B cell (primary cell): ENCODE measurements at regions not wholly inside any gene's neighbourhood (a gene's known extent, or its start where the extent isn't known, plus 50 kb on each side); places are given as distances from the start of the nearest gene placed in this dataset.

Source experiments
- ATAC-seq: fragments of 200-7000 bp; cut with Tn5 transposase; one replicate; pipeline ENCODE4 v1.10.0; 2021; ENCODE audit warnings: low read depth, mild to moderate bottlenecking, moderate number of reproducible peaks, moderate library complexity
- CTCF ChIA-PET: fragments of 350-600 bp; sonication (Branson Sonifier 250); formaldehyde crosslinking; loops from one replicate; lab custom pipeline; 2021; ENCODE audit warnings: antibody characterized with exemption, inconsistent platforms; lab: Charles Lee
- POLR2A ChIA-PET: fragments of 350-600 bp; sonication (Branson Sonifier 250); formaldehyde crosslinking; loops from one replicate; lab custom pipeline; 2021; ENCODE audit warnings: antibody characterized with exemption; lab: Charles Lee
- DNase-seq: peaks from one replicate; pipeline ENCODE4 v3.0.0; 2013
- H2AFZ ChIP-seq: 2 replicates; pipeline ENCODE4 v1.6.1; 2012; ENCODE audit warnings: mild to moderate bottlenecking, low read depth, low read length; ENCODE audit not compliant: insufficient read depth, poor library complexity, severe bottlenecking
- H3K27ac ChIP-seq, 2 donors: 1 replicate in 1 of 2; 2 replicates in 1 of 2; pipeline ENCODE4 v1.5.1; 2012 to 2013; ENCODE audit warnings: low read length in 2 of 2, mild to moderate bottlenecking in 2 of 2, moderate library complexity in 1 of 2
- H3K27me3 ChIP-seq, 4 experiments: fragments of 200-600 bp in 1 of 4; sonication (generic) in 1 of 4; replicated peaks in 1 of 4; 1 replicate in 2 of 4; 2 replicates in 2 of 4; pipeline versions ENCODE4 v1.6.1 to v1.7.0; 2013 to 2016; ENCODE audit warnings: low read length in 3 of 4, mild to moderate bottlenecking in 2 of 4, mixed read lengths in 1 of 4, moderate library complexity in 1 of 4; ENCODE audit not compliant: insufficient read depth in 4 of 4, control insufficient read depth in 3 of 4; ENCODE audit errors: control extremely low read depth in 1 of 4
- H3K36me3 ChIP-seq, 2 experiments: replicated peaks in 1 of 2; 1 replicate in 1 of 2; 2 replicates in 1 of 2; pipeline versions ENCODE4 v1.6.1 to v1.7.1; 2013; ENCODE audit warnings: low read length in 1 of 2; ENCODE audit not compliant: insufficient read depth in 2 of 2, control insufficient read depth in 1 of 2; ENCODE audit errors: control extremely low read depth in 1 of 2, extremely low read depth in 1 of 2
- H3K4me1 ChIP-seq, 2 donors: fragments of 200-600 bp in 1 of 2; sonication (generic) in 1 of 2; 1 replicate in 1 of 2; 2 replicates in 1 of 2; pipeline versions ENCODE4 v1.5.1 to v1.6.1; 2013 to 2017; ENCODE audit warnings: low read length in 2 of 2; ENCODE audit not compliant: control insufficient read depth in 2 of 2, insufficient read depth in 2 of 2
- H3K4me2 ChIP-seq: replicated peaks from 2 replicates; pipeline ENCODE3; 2012; ENCODE audit warnings: mild to moderate bottlenecking, low read depth, low read length; ENCODE audit not compliant: poor library complexity, severe bottlenecking
- H3K4me3 ChIP-seq, 5 experiments: fragments of 200-600 bp in 1 of 5; sonication (generic) in 1 of 5; 1 replicate in 3 of 5; 2 replicates in 2 of 5; pipeline versions ENCODE4 v1.5.1 to v1.7.0; 2011 to 2016; ENCODE audit warnings: low read length in 4 of 5, mild to moderate bottlenecking in 4 of 5, low read depth in 2 of 5, control low read depth in 1 of 5, moderate library complexity in 1 of 5; ENCODE audit not compliant: insufficient read depth in 1 of 5; ENCODE audit errors: control extremely low read depth in 1 of 5, extremely low read depth in 1 of 5
- H3K79me2 ChIP-seq: fragments of 200-600 bp; sonication (generic); one replicate; pipeline ENCODE4 v1.6.0; 2016; ENCODE audit warnings: low read length; ENCODE audit not compliant: control insufficient read depth, insufficient read depth
- H3K9ac ChIP-seq: fragments of 200-600 bp; sonication (generic); 2 replicates; pipeline ENCODE4 v1.6.1; 2017; ENCODE audit warnings: mild to moderate bottlenecking, low read length, moderate library complexity
- H3K9me3 ChIP-seq, 3 donors: one replicate each; pipeline versions ENCODE4 v1.6.1 to v1.7.1; 2013; ENCODE audit warnings: low read length in 2 of 3; ENCODE audit not compliant: control insufficient read depth in 2 of 3, insufficient read depth in 1 of 3; ENCODE audit errors: control extremely low read depth in 1 of 3
- H4K20me1 ChIP-seq: 2 replicates; pipeline ENCODE4 v1.6.0; 2012; ENCODE audit warnings: mild to moderate bottlenecking, low read length; ENCODE audit not compliant: insufficient read depth, control insufficient read depth, poor library complexity, severe bottlenecking
- H3K27ac Mint-ChIP-seq: one replicate; pipeline ENCODE4 v1.8.0; 2021; ENCODE audit warnings: mixed read lengths
- H3K27me3 Mint-ChIP-seq: one replicate; pipeline ENCODE4 v1.8.0; 2021; ENCODE audit warnings: mixed read lengths
- H3K4me1 Mint-ChIP-seq: one replicate; pipeline ENCODE4 v1.8.0; 2021; ENCODE audit warnings: mixed read lengths
- H3K4me3 Mint-ChIP-seq: one replicate; pipeline ENCODE4 v1.8.0; 2021; ENCODE audit warnings: mixed read lengths
- H3K9me3 Mint-ChIP-seq: one replicate; pipeline ENCODE4 v1.8.0; 2022; ENCODE audit warnings: mixed read lengths; ENCODE audit not compliant: insufficient read depth
- CTCF ChIP-seq: fragments of 200-600 bp; IDR thresholded peaks from one replicate; pipeline ENCODE4 v1.8.0; 2022; ENCODE audit warnings: antibody characterized with exemption, mild to moderate bottlenecking
- EZH2 ChIP-seq: IDR thresholded peaks from 2 replicates; pipeline ENCODE4 v1.6.1; 2012; ENCODE audit warnings: borderline replicate concordance, low read depth, mild to moderate bottlenecking, moderate library complexity, low read length; ENCODE audit not compliant: insufficient read depth, poor library complexity, severe bottlenecking
- WGBS: methylation state at CpG from one replicate; pipeline ENCODE4 v1.1.5; 2013; ENCODE audit warnings: missing lambda C conversion rate; ENCODE audit not compliant: insufficient coverage; 5-methylcytosine and 5-hydroxymethylcytosine counted together
- intact Hi-C: fragments of 100-400 bp; cut with micrococcal nuclease; formaldehyde crosslinking; loops from one replicate; pipeline ENCODE4 v1.10.0; 2022

GRCh38 chr11:64500176-64501013 is 55.3 kb upstream of the SLC22A11 start:
- Mint-ChIP-seq H3K4me3 (no peak overlapping the region), H3K4me1 (no peaks in the 10 kb centered on the region), H3K9me3 (peaks cover 3% of the 10 kb centered on the region), H3K27me3 (peaks cover 18% of the 10 kb centered on the region), H3K27ac (no peak overlapping the region)
- Histone ChIP-seq H3K4me1 (no peaks in the 10 kb centered on the region), H3K27me3 (peaks cover 0 to 6% (median 2%) of the 10 kb centered on the region in 4 experiments), H3K9ac (no peak overlapping the region), H3K9me3 (peaks cover 0 to 11% (median 6%) of the 10 kb centered on the region in 3 donors), H2AFZ (no peak overlapping the region), H3K27ac (no peak overlapping the region), H3K4me2 (no peak overlapping the region), H3K4me3 (no peak overlapping the region), H4K20me1 (no peaks in the 10 kb centered on the region), H3K79me2 (no peaks in the 10 kb centered on the region), H3K36me3 (no peaks in the 10 kb centered on the region)
- WGBS, result 91% methylated on average over 20 of the region's 28 CpGs
- POLR2A ChIA-PET, result interaction anchor here (0.6 kb wide), 1 partner anchor 1234 kb away, joined by 5 read pairs; no protein-coding TSS in a partner anchor
- DNase-seq (no peak), ATAC-seq (no peak)
- CTCF ChIA-PET, result no interaction called here
- intact Hi-C loops, result no loop called here
- no peak for TF ChIP-seq EZH2
- TF ChIP-seq CTCF, result no peak
